ENCODE measurements at regions not wholly inside any gene's neighbourhood (a gene's known extent, or its start where the extent isn't known, plus 50 kb on each side); places are given as distances from the start of the nearest gene placed in this dataset.

DNA sequence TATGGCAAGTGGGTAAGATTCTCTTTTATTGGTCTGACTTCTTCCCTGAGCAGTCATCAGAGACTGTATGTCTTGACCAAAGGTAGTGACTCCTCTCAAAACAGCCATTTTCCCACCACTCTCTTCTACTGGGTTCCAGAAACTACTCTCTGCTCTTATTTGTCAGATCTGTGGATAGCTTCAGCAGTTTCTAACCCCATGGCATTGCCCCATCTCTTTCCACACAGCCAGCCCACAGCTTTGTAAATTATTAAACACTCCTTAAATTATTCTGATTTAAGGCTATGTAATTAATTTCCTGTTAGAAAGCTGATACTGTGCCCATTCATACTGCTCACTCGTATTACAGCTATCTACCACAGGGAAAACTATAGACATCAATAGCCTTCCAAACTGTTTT, 138.4 kb upstream of the CNR1 start:
- TF ChIP-seq, protein P1, sequence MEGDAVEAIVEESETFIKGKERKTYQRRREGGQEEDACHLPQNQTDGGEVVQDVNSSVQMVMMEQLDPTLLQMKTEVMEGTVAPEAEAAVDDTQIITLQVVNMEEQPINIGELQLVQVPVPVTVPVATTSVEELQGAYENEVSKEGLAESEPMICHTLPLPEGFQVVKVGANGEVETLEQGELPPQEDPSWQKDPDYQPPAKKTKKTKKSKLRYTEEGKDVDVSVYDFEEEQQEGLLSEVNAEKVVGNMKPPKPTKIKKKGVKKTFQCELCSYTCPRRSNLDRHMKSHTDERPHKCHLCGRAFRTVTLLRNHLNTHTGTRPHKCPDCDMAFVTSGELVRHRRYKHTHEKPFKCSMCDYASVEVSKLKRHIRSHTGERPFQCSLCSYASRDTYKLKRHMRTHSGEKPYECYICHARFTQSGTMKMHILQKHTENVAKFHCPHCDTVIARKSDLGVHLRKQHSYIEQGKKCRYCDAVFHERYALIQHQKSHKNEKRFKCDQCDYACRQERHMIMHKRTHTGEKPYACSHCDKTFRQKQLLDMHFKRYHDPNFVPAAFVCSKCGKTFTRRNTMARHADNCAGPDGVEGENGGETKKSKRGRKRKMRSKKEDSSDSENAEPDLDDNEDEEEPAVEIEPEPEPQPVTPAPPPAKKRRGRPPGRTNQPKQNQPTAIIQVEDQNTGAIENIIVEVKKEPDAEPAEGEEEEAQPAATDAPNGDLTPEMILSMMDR (IDR thresholded peaks at IDR 0.05 in 4 of 5, conservative IDR thresholded peaks at IDR 0.05 in 1 of 5): no peak
- no peak for TF ChIP-seq POLR2A (IDR thresholded peaks at IDR 0.05)

All from gastrocnemius medialis (tissue), 4 donors.